HEK293 (cell line): ENCODE measurements at regions not wholly inside any gene's neighbourhood (a gene's known extent, or its start where the extent isn't known, plus 50 kb on each side); places are given as distances from the start of the nearest gene placed in this dataset.

Experiments used
- CTCF ChIA-PET: fragments of 350-600 bp; formaldehyde crosslinking; extraction: SDS; loops from one replicate; lab custom pipeline; 2021; ENCODE audit warnings: antibody characterized with exemption; lab: Yijun Ruan, JAX
- POLR2A ChIA-PET: fragments of 300-600 bp; formaldehyde crosslinking; extraction: SDS; loops from one replicate; lab custom pipeline; 2020; ENCODE audit warnings: antibody characterized with exemption, inconsistent platforms; lab: Yijun Ruan, JAX
- H3K27ac ChIP-seq: fragments of 200-500 bp; sonication (Bioruptor generic); 2 replicates; pipeline ENCODE4 v1.5.1; 2014; ENCODE audit warnings: low read depth, low read length, control low read depth, inconsistent platforms; ENCODE audit errors: extremely low read depth
- H3K36me3 ChIP-seq, 2 experiments: fragments of 200-500 bp in 1 of 2; sonication (Bioruptor generic) in 1 of 2; 1 replicate in 1 of 2; 2 replicates in 1 of 2; pipeline ENCODE4 v1.5.1; 2014 to 2017; ENCODE audit warnings: inconsistent platforms in 2 of 2, low read length in 2 of 2; ENCODE audit not compliant: control insufficient read depth in 2 of 2, insufficient read depth in 1 of 2
- H3K4me1 ChIP-seq: fragments of 200-500 bp; sonication (Bioruptor generic); 2 replicates; pipeline ENCODE4 v1.5.1; 2014; ENCODE audit warnings: mild to moderate bottlenecking, low read length, inconsistent platforms; ENCODE audit not compliant: control insufficient read depth, insufficient read depth
- H3K4me3 ChIP-seq: 2 replicates; pipeline ENCODE4 v1.5.1; 2011; ENCODE audit warnings: low read depth, mild to moderate bottlenecking, control low read depth, low read length, moderate library complexity
- H3K9me3 ChIP-seq: fragments of 200-500 bp; sonication (Bioruptor generic); 2 replicates; pipeline ENCODE4 v1.5.1; 2014; ENCODE audit warnings: low read depth, low read length, inconsistent platforms; ENCODE audit not compliant: control insufficient read depth, insufficient read depth
- EGR2 ChIP-seq: fragments of 450-650 bp; formaldehyde crosslinking; IDR thresholded peaks from 2 replicates; pipeline ENCODE4 v1.5.1; 2016; ENCODE audit warnings: low read depth, missing biosample characterization, missing genetic modification characterization
- GLI2 ChIP-seq: fragments of 450-650 bp; formaldehyde crosslinking; IDR thresholded peaks from 2 replicates; pipeline ENCODE4; 2017; ENCODE audit warnings: missing biosample characterization, missing genetic modification characterization, low read depth, borderline replicate concordance
- GLIS2 ChIP-seq: fragments of 450-650 bp; formaldehyde crosslinking; IDR thresholded peaks from 2 replicates; pipeline ENCODE4 v1.5.1; 2016; ENCODE audit warnings: missing biosample characterization, missing genetic modification characterization
- IKZF3 ChIP-seq: fragments of 450-650 bp; IDR thresholded peaks from 2 replicates; pipeline ENCODE4 v1.5.0; 2018; ENCODE audit warnings: missing biosample characterization, mild to moderate bottlenecking, missing genetic modification characterization, moderate library complexity
- KLF9 ChIP-seq: fragments of 450-650 bp; formaldehyde crosslinking; IDR thresholded peaks from 2 replicates; pipeline ENCODE4 v1.5.1; 2016; ENCODE audit warnings: missing biosample characterization, missing genetic modification characterization, low read depth
- SCRT2 ChIP-seq: fragments of 450-650 bp; formaldehyde crosslinking; IDR thresholded peaks from 2 replicates; pipeline ENCODE4 v1.5.1; 2016; ENCODE audit warnings: missing biosample characterization, missing genetic modification characterization
- SETDB1 ChIP-seq: IDR thresholded peaks from one replicate; pipeline ENCODE4 v1.6.1; 2017; ENCODE audit warnings: mild to moderate bottlenecking, low read length, moderate library complexity, mixed read lengths; ENCODE audit not compliant: insufficient read length
- SP3 ChIP-seq: fragments of 450-650 bp; formaldehyde crosslinking; IDR thresholded peaks from 2 replicates; pipeline ENCODE4 v1.5.1; 2016; ENCODE audit warnings: missing biosample characterization, missing genetic modification characterization
- SP7 ChIP-seq: fragments of 450-650 bp; formaldehyde crosslinking; IDR thresholded peaks from 2 replicates; pipeline ENCODE4 v1.5.1; 2016; ENCODE audit warnings: missing biosample characterization, missing genetic modification characterization
- ZBTB17 ChIP-seq: fragments of 450-650 bp; formaldehyde crosslinking; IDR thresholded peaks from 2 replicates; pipeline ENCODE4 v1.5.1; 2016; ENCODE audit warnings: missing biosample characterization, missing genetic modification characterization
- ZFHX2 ChIP-seq: fragments of 450-650 bp; formaldehyde crosslinking; conservative IDR thresholded peaks from 2 replicates; pipeline ENCODE4 v1.5.1; 2016; ENCODE audit warnings: missing biosample characterization, missing genetic modification characterization
- ZNF114 ChIP-seq: fragments of 450-650 bp; formaldehyde crosslinking; IDR thresholded peaks from 2 replicates; pipeline ENCODE4 v1.5.0; 2017; ENCODE audit warnings: missing biosample characterization, missing genetic modification characterization
- ZNF155 ChIP-seq: fragments of 450-650 bp; formaldehyde crosslinking; IDR thresholded peaks from 2 replicates; pipeline ENCODE4 v1.5.1; 2016; ENCODE audit warnings: missing biosample characterization, missing genetic modification characterization
- ZNF16 ChIP-seq: fragments of 450-650 bp; formaldehyde crosslinking; IDR thresholded peaks from 2 replicates; pipeline ENCODE4 v1.5.1; 2016; ENCODE audit warnings: low read depth, missing biosample characterization, missing genetic modification characterization
- ZNF184 ChIP-seq: fragments of 450-650 bp; IDR thresholded peaks from 2 replicates; pipeline ENCODE4 v1.5.1; 2018; ENCODE audit warnings: missing biosample characterization, mild to moderate bottlenecking, missing genetic modification characterization
- ZNF2 ChIP-seq: fragments of 450-650 bp; formaldehyde crosslinking; IDR thresholded peaks from 2 replicates; pipeline ENCODE4 v1.5.1; 2016; ENCODE audit warnings: missing biosample characterization, missing genetic modification characterization
- ZNF23 ChIP-seq: fragments of 450-650 bp; formaldehyde crosslinking; IDR thresholded peaks from 2 replicates; pipeline ENCODE4 v1.5.1; 2016; ENCODE audit warnings: missing biosample characterization, missing genetic modification characterization, borderline replicate concordance
- ZNF274 ChIP-seq, 2 experiments: fragments of 200-500 bp in 1 of 2; fragments of 450-650 bp in 1 of 2; sonication (Bioruptor generic) in 1 of 2; formaldehyde crosslinking in 1 of 2; IDR thresholded peaks; 2 replicates each; pipeline versions ENCODE4 v1.5.1 to v1.6.1; 2014 to 2016; ENCODE audit warnings: borderline replicate concordance in 1 of 2, inconsistent platforms in 1 of 2, low read length in 1 of 2, missing biosample characterization in 1 of 2, missing genetic modification characterization in 1 of 2
- ZNF292 ChIP-seq: fragments of 450-650 bp; formaldehyde crosslinking; IDR thresholded peaks from 2 replicates; pipeline ENCODE4 v1.5.1; 2016; ENCODE audit warnings: low read depth, missing biosample characterization, missing genetic modification characterization, borderline replicate concordance
- ZNF394 ChIP-seq: fragments of 450-650 bp; formaldehyde crosslinking; IDR thresholded peaks from 2 replicates; pipeline ENCODE4 v1.5.1; 2016; ENCODE audit warnings: missing biosample characterization, missing genetic modification characterization, mild to moderate bottlenecking, moderate library complexity, borderline replicate concordance
- ZNF514 ChIP-seq: fragments of 450-650 bp; formaldehyde crosslinking; IDR thresholded peaks from 2 replicates; pipeline ENCODE4 v1.5.1; 2016; ENCODE audit warnings: missing biosample characterization, missing genetic modification characterization
- ZNF529 ChIP-seq: fragments of 450-650 bp; formaldehyde crosslinking; IDR thresholded peaks from 2 replicates; pipeline ENCODE4 v1.5.1; 2017; ENCODE audit warnings: missing genetic modification characterization, missing biosample characterization; ENCODE audit not compliant: insufficient replicate concordance
- ZNF785 ChIP-seq: fragments of 450-650 bp; formaldehyde crosslinking; IDR thresholded peaks from 2 replicates; pipeline ENCODE4 v1.5.1; 2016; ENCODE audit warnings: missing biosample characterization, missing genetic modification characterization
- ZNF843 ChIP-seq: fragments of 450-650 bp; formaldehyde crosslinking; IDR thresholded peaks from 2 replicates; pipeline ENCODE4 v1.5.1; 2016; ENCODE audit warnings: missing biosample characterization, missing genetic modification characterization
- ZSCAN23 ChIP-seq: fragments of 450-650 bp; formaldehyde crosslinking; IDR thresholded peaks from 2 replicates; pipeline ENCODE4 v1.5.1; 2016; ENCODE audit warnings: missing biosample characterization, missing genetic modification characterization
- ZXDB ChIP-seq: fragments of 450-650 bp; formaldehyde crosslinking; IDR thresholded peaks from 2 replicates; pipeline ENCODE4 v1.5.1; 2016; ENCODE audit warnings: missing biosample characterization, missing genetic modification characterization
- TF ChIP-seq, protein P1 (sequence below): fragments of 450-650 bp; formaldehyde crosslinking; IDR thresholded peaks from 2 replicates; pipeline ENCODE4 v1.5.1; 2016; ENCODE audit warnings: missing biosample characterization, missing genetic modification characterization
- TF ChIP-seq, protein P2 (sequence below): fragments of 450-650 bp; formaldehyde crosslinking; IDR thresholded peaks from 2 replicates; pipeline ENCODE4 v1.5.1; 2016; ENCODE audit warnings: missing biosample characterization, missing genetic modification characterization
- TF ChIP-seq, protein P3 (sequence below): fragments of 450-650 bp; formaldehyde crosslinking; IDR thresholded peaks from 2 replicates; pipeline ENCODE4 v1.5.1; 2017; ENCODE audit warnings: missing biosample characterization, missing genetic modification characterization
- TF ChIP-seq, protein P4 (sequence below): fragments of 450-650 bp; formaldehyde crosslinking; IDR thresholded peaks from 2 replicates; pipeline ENCODE4 v1.5.1; 2017; ENCODE audit warnings: missing biosample characterization, missing genetic modification characterization

DNA sequence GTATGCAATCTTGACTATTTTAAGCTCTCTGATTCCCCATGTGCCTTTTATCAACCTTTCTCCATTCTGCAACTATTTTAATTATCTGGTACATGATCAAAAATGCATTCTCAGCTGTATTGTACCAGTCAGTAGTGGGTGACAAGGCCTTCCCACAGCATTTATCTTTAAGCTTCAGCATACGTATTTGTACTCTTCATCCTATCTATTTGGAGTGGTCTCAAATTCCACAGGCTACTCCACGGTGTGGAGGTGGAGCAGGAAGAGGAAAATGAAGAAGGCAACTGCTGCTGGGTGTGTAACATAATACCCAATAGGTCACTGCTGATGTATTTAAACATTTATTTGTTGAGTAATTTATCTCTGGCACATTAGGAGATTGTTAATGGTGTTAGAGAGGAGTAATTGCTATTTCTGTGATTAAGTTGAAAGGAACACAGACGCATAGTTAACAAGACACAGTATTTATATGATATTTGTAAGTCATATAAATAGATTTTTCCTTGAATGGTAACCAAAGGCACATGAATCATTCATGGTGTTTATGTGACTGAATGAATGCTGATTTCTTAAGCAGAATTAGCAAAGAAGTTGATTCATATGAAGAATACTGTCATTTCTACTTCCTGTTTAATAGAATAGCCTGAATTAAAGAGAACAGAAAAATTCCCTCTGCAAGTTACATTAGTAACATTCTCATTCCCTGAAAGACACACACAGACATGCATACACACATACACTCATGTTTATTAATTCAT, 153.8 kb upstream of the NR3C1 start:
- Histone ChIP-seq H3K36me3 (no peaks in the 10 kb centered on the region), H3K27ac (no peak overlapping the region), H3K4me1 (peaks cover 9% of the 10 kb centered on the region), H3K9me3 (no peaks in the 10 kb centered on the region), H3K4me3 (no peak overlapping the region)
- POLR2A ChIA-PET: no interaction called here
- CTCF ChIA-PET: no interaction called here
- TF ChIP-seq ZNF274 (IDR thresholded peaks at IDR 0.05; ENCODE audit: low read length) (no peak), ZNF274 (tag by site-specific recombination; IDR thresholded peaks at IDR 0.05; ENCODE audit: borderline replicate concordance) (no peak), IKZF3 (tag by site-specific recombination) (peak; percentile 69; the same call in 1 of the 2 replicates), SP7 (tag by site-specific recombination) (peak; percentile 61), ZNF843 (tag by site-specific recombination) (peak; percentile 89), ZNF394 (tag by site-specific recombination) (peak; percentile 71), ZFHX2 (tag by site-specific recombination) (peak; percentile 65), ZNF23 (tag by site-specific recombination) (no peak), ZNF2 (tag by site-specific recombination) (no peak), ZNF114 (tag by site-specific recombination) (no peak), EGR2 (tag by site-specific recombination) (peak; percentile 80), ZNF785 (tag by site-specific recombination) (no peak), SCRT2 (tag by site-specific recombination) (0 out of 2 replicates have a peak, but pooled peaks have one; percentile 16), GLI2 (0 out of 2 replicates have a peak, but pooled peaks have one; percentile 19), KLF9 (no peak), SETDB1 (no peak), GLIS2 (tag by site-specific recombination) (no peak), ZNF155 (no peak), ZNF184 (tag by site-specific recombination) (0 out of 2 replicates have a peak, but pooled peaks have one; percentile 16), ZNF292 (tag by site-specific recombination) (no peak), ZXDB (tag by site-specific recombination) (peak; percentile 58; the same call in 1 of the 2 replicates), ZNF529 (tag by site-specific recombination) (no peak), ZBTB17 (0 out of 2 replicates have a peak, but pooled peaks have one; percentile 22), SP3 (peak; percentile 33; the same call in 1 of the 2 replicates), ZNF514 (tag by site-specific recombination) (no peak), ZSCAN23 (tag by site-specific recombination) (no peak), ZNF16 (tag by site-specific recombination) (no peak)
- TF ChIP-seq, protein P1, sequence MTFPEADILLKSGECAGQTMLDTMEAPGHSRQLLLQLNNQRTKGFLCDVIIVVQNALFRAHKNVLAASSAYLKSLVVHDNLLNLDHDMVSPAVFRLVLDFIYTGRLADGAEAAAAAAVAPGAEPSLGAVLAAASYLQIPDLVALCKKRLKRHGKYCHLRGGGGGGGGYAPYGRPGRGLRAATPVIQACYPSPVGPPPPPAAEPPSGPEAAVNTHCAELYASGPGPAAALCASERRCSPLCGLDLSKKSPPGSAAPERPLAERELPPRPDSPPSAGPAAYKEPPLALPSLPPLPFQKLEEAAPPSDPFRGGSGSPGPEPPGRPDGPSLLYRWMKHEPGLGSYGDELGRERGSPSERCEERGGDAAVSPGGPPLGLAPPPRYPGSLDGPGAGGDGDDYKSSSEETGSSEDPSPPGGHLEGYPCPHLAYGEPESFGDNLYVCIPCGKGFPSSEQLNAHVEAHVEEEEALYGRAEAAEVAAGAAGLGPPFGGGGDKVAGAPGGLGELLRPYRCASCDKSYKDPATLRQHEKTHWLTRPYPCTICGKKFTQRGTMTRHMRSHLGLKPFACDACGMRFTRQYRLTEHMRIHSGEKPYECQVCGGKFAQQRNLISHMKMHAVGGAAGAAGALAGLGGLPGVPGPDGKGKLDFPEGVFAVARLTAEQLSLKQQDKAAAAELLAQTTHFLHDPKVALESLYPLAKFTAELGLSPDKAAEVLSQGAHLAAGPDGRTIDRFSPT (tag by site-specific recombination): 0 out of 2 replicates have a peak, but pooled peaks have one; percentile 28
- TF ChIP-seq, protein P2, sequence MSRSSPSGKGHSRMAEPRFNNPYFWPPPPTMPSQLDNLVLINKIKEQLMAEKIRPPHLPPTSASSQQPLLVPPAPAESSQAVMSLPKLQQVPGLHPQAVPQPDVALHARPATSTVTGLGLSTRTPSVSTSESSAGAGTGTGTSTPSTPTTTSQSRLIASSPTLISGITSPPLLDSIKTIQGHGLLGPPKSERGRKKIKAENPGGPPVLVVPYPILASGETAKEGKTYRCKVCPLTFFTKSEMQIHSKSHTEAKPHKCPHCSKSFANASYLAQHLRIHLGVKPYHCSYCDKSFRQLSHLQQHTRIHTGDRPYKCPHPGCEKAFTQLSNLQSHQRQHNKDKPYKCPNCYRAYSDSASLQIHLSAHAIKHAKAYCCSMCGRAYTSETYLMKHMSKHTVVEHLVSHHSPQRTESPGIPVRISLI: 0 out of 2 replicates have a peak, but pooled peaks have one; percentile 20
- TF ChIP-seq, protein P3, sequence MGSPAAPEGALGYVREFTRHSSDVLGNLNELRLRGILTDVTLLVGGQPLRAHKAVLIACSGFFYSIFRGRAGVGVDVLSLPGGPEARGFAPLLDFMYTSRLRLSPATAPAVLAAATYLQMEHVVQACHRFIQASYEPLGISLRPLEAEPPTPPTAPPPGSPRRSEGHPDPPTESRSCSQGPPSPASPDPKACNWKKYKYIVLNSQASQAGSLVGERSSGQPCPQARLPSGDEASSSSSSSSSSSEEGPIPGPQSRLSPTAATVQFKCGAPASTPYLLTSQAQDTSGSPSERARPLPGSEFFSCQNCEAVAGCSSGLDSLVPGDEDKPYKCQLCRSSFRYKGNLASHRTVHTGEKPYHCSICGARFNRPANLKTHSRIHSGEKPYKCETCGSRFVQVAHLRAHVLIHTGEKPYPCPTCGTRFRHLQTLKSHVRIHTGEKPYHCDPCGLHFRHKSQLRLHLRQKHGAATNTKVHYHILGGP (tag by site-specific recombination): peak; percentile 93
- TF ChIP-seq, protein P4, sequence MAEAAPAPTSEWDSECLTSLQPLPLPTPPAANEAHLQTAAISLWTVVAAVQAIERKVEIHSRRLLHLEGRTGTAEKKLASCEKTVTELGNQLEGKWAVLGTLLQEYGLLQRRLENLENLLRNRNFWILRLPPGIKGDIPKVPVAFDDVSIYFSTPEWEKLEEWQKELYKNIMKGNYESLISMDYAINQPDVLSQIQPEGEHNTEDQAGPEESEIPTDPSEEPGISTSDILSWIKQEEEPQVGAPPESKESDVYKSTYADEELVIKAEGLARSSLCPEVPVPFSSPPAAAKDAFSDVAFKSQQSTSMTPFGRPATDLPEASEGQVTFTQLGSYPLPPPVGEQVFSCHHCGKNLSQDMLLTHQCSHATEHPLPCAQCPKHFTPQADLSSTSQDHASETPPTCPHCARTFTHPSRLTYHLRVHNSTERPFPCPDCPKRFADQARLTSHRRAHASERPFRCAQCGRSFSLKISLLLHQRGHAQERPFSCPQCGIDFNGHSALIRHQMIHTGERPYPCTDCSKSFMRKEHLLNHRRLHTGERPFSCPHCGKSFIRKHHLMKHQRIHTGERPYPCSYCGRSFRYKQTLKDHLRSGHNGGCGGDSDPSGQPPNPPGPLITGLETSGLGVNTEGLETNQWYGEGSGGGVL (tag by site-specific recombination): no peak
